LNCAP (cell line): ENCODE measurements at regions not wholly inside any gene's neighbourhood (a gene's known extent, or its start where the extent isn't known, plus 50 kb on each side); places are given as distances from the start of the nearest gene placed in this dataset.

Source experiments
- TF ChIP-seq, protein P1 (sequence below): fragments of 450-650 bp; IDR thresholded peaks from 2 replicates; pipeline ENCODE4 v1.5.1; 2017; ENCODE audit warnings: mild to moderate bottlenecking

DNA sequence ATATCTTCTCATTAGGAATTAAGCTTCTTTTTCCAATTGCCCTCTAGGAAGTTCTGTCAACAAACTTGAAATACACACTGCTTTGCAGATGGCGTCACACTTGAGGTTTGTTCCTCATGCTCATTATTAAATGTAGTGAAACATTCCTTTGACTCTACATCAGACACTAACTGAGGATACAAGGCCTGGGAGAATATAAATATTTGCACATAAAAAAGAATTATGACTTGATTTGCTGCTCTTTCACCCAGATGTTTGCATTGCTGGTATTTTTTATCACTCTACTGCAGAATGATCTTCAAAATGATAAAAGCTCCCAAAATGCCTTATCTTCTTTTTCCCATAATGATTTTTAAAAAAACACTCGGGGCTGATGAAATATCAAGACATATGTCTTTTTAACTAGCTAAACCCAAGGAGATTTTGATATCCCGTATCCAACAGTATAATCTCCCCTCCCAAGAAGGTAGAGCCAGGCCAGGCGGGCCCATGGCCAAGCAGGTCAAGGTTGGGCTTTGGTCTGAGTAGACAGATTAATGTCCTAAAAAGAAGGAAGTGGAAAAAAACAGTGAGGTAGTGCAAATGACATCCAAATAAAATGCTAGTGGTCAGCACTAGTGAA lies 264.6 kb downstream of the HHIPL2 start:
- TF ChIP-seq, protein P1, sequence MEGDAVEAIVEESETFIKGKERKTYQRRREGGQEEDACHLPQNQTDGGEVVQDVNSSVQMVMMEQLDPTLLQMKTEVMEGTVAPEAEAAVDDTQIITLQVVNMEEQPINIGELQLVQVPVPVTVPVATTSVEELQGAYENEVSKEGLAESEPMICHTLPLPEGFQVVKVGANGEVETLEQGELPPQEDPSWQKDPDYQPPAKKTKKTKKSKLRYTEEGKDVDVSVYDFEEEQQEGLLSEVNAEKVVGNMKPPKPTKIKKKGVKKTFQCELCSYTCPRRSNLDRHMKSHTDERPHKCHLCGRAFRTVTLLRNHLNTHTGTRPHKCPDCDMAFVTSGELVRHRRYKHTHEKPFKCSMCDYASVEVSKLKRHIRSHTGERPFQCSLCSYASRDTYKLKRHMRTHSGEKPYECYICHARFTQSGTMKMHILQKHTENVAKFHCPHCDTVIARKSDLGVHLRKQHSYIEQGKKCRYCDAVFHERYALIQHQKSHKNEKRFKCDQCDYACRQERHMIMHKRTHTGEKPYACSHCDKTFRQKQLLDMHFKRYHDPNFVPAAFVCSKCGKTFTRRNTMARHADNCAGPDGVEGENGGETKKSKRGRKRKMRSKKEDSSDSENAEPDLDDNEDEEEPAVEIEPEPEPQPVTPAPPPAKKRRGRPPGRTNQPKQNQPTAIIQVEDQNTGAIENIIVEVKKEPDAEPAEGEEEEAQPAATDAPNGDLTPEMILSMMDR = no peak

DNA sequence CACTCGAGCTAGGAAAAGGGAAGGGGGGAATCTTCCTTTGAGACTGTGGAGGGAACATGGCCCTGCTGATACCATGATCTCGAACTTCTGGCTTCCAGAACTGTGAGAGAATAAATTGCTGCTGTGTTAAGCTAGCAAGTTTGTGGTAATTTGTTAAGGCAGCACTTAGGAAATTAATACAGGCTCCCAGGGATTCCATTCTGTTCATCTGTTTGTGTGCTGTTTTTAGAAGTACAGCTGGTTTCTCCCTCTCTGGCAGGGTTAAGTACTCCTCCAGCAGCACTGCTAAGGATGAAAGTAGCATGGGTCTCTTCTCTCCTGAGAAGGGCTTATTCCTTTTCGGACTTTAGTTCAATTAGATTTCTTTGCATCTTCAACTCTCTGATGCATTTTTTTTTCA lies 268.3 kb downstream of the HHIPL2 start:
- TF ChIP-seq, protein P1 = no peak

DNA sequence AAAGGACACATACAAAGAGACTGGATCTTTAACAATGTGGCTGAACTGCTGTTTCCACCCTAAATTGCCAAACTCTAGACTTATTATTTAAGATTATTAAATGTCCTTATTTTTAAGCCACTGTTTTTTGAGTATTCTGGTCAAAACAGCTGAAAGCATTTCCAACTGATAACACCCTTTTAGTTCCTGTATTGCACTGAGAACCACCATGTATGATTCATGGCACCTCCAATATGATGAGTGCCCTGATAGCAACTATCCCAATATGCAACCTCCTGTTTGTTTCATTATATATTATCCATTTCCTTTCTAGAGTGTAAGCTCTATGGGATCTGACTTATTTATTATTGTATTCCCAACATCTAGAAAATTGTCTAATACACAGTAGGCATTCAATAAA lies 269.4 kb downstream of the HHIPL2 start:
- TF ChIP-seq, protein P1 = no peak

DNA sequence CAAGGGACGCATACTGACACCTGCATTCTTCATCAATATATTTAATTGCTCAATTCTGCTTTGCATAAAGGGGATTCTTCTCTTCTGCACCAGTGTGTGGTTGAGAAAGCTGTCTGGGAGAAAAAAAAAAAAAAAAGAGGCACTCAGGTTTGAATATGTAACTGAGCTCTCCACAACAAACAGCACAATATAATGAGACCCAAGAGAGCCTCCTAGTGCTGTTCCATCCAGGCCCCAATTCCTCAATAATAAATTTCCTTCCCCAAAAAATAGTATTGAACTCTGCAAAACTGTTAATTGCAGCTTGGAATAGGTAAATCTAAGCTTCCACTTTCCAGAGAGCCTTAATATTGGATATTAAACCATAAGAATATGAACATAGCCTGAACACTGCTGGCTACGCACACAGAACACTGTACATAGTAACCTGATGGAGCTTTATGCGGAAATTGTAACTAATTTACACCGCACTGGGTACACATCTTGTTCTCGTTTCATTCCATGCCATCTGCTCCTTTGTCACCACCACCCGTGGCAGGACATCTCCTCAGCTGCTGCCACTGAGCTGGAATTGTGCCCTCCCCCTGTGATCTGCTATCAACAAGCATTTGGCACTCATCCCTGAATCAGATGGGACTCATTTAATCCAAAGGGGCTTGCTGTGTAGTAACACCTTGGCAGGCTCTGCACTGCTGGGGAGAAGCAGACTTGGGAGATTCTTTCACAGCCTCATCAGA lies 272.0 kb downstream of the HHIPL2 start:
- TF ChIP-seq, protein P1 = no peak

DNA sequence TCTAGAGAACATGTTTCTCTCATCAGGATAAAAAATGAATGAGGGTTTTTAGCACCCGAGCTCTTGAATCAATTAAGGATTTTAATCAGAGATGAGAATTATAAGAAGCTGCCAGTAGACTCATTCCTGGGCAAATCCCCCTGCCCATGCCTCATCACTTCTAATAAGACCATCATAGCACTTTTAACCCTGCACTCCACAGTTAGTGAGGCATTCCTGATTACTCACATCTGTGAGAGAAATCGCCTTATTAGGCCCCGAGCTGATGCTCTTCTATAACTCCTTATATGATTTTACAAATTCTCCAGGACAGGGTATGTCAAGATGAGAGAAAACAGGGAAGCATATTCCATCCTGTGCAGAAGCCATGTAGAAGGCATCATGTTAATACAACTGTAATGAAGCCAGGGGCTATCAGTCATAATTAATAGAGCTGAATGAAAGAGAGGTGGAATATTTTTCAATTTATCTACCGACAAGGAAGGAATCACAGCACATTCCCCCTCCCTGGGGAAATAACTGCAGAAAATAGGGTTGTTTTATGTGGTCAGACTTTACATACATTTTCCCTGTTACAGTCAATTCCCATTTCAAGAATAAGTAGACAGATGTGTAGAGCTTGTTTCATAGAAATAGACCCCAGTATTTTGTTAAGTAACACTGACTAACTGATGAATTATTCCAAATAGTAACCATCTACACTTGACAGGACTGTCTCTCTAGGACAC lies 272.7 kb downstream of the HHIPL2 start:
- TF ChIP-seq, protein P1 = no peak

DNA sequence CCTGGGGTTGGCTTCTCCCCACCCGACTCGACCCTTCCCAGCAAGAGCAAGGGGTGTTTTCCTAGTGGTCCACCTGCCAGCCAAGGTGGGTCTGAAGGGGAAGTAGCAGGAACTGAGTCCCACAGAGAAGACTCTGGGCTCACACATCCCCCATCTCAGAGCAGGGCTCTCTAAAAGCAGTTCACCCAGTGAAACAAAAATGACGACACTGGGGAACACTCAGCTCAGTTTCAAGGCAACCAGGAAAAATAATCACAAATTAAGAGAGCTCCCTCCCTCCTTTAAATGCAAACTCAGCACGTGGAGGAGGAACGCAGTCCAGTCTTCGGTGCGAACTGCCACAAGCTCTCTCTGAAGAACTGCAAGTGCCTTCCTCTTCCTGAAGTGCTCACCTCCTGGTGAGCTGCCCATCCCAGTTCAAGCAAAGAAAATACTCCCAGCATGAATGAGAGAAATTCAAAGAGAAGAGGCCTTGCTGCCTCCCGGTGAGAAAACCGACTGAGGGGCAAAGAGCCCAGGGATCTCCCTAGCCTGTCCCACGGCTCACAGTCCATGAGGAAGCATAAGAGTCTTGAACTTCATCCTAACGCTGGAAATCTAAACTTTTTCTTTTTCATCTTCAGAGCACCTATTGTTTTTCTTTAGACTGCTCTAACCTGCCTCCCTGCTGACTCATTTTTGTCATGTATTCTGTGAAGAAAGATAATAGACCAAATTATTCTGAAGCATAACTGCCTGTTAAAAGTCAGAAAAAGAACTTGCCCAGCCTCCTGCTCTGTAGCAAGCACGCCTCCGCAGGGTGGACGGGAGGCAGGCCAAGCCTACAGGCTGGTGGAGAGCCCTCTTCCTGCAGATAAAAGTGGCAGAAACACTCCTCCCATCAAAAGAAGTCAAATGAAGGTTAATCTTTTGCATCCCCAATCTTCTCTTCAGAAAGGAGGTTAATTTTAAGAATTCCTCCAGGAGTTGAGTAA lies 281.4 kb downstream of the HHIPL2 start:
- TF ChIP-seq, protein P1 = no peak

DNA sequence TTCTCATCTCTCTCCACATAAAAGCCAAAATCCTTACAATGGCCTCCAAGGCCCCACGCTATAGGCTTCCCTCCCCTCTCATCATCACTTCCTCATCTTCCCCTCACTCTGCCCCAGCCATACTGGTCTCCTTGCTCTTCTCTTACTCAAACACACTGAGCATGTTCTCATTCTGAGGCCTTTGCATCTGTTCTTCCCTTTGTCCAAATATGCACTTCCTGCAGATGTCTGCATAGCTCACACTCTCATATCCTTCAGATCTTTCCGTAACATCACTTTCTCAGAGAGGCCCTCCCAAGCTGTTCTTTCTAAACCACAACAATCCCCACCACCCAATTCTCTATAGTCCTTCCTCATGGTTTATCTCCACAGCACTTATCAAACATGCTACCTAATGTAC lies 284.1 kb downstream of the HHIPL2 start:
- TF ChIP-seq, protein P1 = no peak
